ENCODE measurements at regions not wholly inside any gene's neighbourhood (a gene's known extent, or its start where the extent isn't known, plus 50 kb on each side); places are given as distances from the start of the nearest gene placed in this dataset.

GRCh38 chr21:35154788-35155187 is 105.7 kb upstream of the RUNX1 start:
- no peaks in the 10 kb centered on the region for H3K36me3 ChIP-seq
- no peak overlapping the region for H3K27ac ChIP-seq
- no peak for ATAC-seq
- H3K4me1 ChIP-seq, result no peaks in the 10 kb centered on the region
- H3K4me3 ChIP-seq, result no peak overlapping the region
- intact Hi-C loops (cut with DNase I), result no loop called here
- no peak for TF ChIP-seq CTCF (IDR thresholded peaks at IDR 0.05)
- no peaks in the 10 kb centered on the region for H3K27me3 ChIP-seq
- no peak for DNase-seq
- H3K9me3 ChIP-seq, result peaks cover 8% of the 10 kb centered on the region

GRCh38 chr21:35153671-35154070 is 104.6 kb upstream of the RUNX1 start:
- H3K27me3 ChIP-seq, result no peaks in the 10 kb centered on the region
- no peak for TF ChIP-seq CTCF (IDR thresholded peaks at IDR 0.05)
- no peaks in the 10 kb centered on the region for H3K36me3 ChIP-seq
- ATAC-seq (no peak), DNase-seq (no peak)
- H3K4me1 ChIP-seq, result no peaks in the 10 kb centered on the region
- intact Hi-C loops (cut with DNase I), result no loop called here
- no peak overlapping the region for H3K4me3 ChIP-seq
- no peak overlapping the region for H3K27ac ChIP-seq
- peaks cover 8% of the 10 kb centered on the region for H3K9me3 ChIP-seq

GRCh38 chr21:35150562-35151226 is 101.6 kb upstream of the RUNX1 start:
- Histone ChIP-seq H3K9me3 (no peaks in the 10 kb centered on the region), H3K4me1 (no peaks in the 10 kb centered on the region), H3K27me3 (no peaks in the 10 kb centered on the region), H3K4me3 (no peak overlapping the region), H3K27ac (no peak overlapping the region), H3K36me3 (no peaks in the 10 kb centered on the region)
- no peak for TF ChIP-seq CTCF (IDR thresholded peaks at IDR 0.05)
- DNase-seq (no peak), ATAC-seq (no peak)
- intact Hi-C loops (cut with DNase I), result no loop called here

GRCh38 chr21:35149698-35150097 is 100.6 kb upstream of the RUNX1 start:
- no peak for DNase-seq
- ATAC-seq, result no peak
- TF ChIP-seq CTCF (IDR thresholded peaks at IDR 0.05), result no peak
- intact Hi-C loops (cut with DNase I), result no loop called here
- H3K4me1 ChIP-seq, result no peaks in the 10 kb centered on the region
- no peaks in the 10 kb centered on the region for H3K9me3 ChIP-seq
- no peaks in the 10 kb centered on the region for H3K27me3 ChIP-seq
- no peak overlapping the region for H3K4me3 ChIP-seq
- H3K27ac ChIP-seq, result no peak overlapping the region
- H3K36me3 ChIP-seq, result no peaks in the 10 kb centered on the region

GRCh38 chr21:35147439-35147838 is 98.3 kb upstream of the RUNX1 start:
- Histone ChIP-seq H3K27ac (no peak overlapping the region), H3K36me3 (no peaks in the 10 kb centered on the region), H3K4me1 (no peaks in the 10 kb centered on the region), H3K27me3 (no peaks in the 10 kb centered on the region), H3K9me3 (no peaks in the 10 kb centered on the region), H3K4me3 (no peak overlapping the region)
- ATAC-seq (no peak), DNase-seq (no peak)
- intact Hi-C loops (cut with DNase I), result no loop called here
- no peak for TF ChIP-seq CTCF (IDR thresholded peaks at IDR 0.05)

All from upper lobe of right lung (tissue), 1 donor.